Spleen (tissue), 11 donors: ENCODE measurements at regions not wholly inside any gene's neighbourhood (a gene's known extent, or its start where the extent isn't known, plus 50 kb on each side); places are given as distances from the start of the nearest gene placed in this dataset.
"Not testable (repeated sequence)": the region's sequence is repeated elsewhere in the genome, so short reads cannot be mapped to it uniquely, and the experiment has no call there.

Source experiments
- DNase-seq: peaks from one replicate; pipeline ENCODE4 v3.0.0-alpha.2; 2020
- H3K27ac ChIP-seq, 8 donors: fragments of 200-600 bp; sonication (generic) in 7 of 8; 1 replicate in 4 of 8; 2 replicates in 4 of 8; pipeline versions ENCODE4 v1.5.0 to v1.8.0; 2016 to 2021; ENCODE audit warnings: inconsistent platforms in 4 of 8, mild to moderate bottlenecking in 4 of 8, moderate library complexity in 1 of 8
- H3K27me3 ChIP-seq, 7 donors: fragments of 200-600 bp; sonication (generic) in 6 of 7; replicated peaks in 1 of 7; 1 replicate in 4 of 7; 2 replicates in 3 of 7; pipeline versions ENCODE4 v1.5.0 to v1.8.0; 2016 to 2021; ENCODE audit warnings: inconsistent platforms in 3 of 7, mild to moderate bottlenecking in 1 of 7
- H3K36me3 ChIP-seq, 6 donors: fragments of 200-600 bp; sonication (generic) in 5 of 6; 1 replicate in 4 of 6; 2 replicates in 2 of 6; pipeline versions ENCODE4 v1.5.0 to v1.8.0; 2016 to 2021; ENCODE audit warnings: inconsistent platforms in 2 of 6
- H3K4me1 ChIP-seq, 6 donors: fragments of 200-600 bp; sonication (generic) in 5 of 6; 1 replicate in 3 of 6; 2 replicates in 3 of 6; pipeline versions ENCODE4 v1.5.0 to v1.8.0; 2016 to 2021; ENCODE audit warnings: inconsistent platforms in 3 of 6
- H3K4me3 ChIP-seq, 8 donors: fragments of 200-600 bp; sonication (generic) in 7 of 8; 1 replicate in 4 of 8; 2 replicates in 4 of 8; pipeline versions ENCODE4 v1.5.0 to v1.8.0; 2016 to 2021; ENCODE audit warnings: inconsistent platforms in 4 of 8, mild to moderate bottlenecking in 4 of 8, moderate library complexity in 2 of 8
- H3K9me3 ChIP-seq, 8 donors: fragments of 200-600 bp; sonication (generic) in 7 of 8; 1 replicate in 4 of 8; 2 replicates in 4 of 8; pipeline versions ENCODE4 v1.5.0 to v1.8.0; 2016 to 2021; ENCODE audit warnings: inconsistent platforms in 4 of 8
- CTCF ChIP-seq, 11 experiments: fragments of 200-600 bp in 7 of 11; fragments of 450-650 bp in 4 of 11; sonication (generic) in 4 of 11; IDR thresholded peaks in 8 of 11; conservative IDR thresholded peaks in 3 of 11; 1 replicate in 7 of 11; 2 replicates in 4 of 11; pipeline versions ENCODE4 v1.4.0 to v1.8.0; 2016 to 2021; ENCODE audit warnings: antibody characterized with exemption in 11 of 11, inconsistent platforms in 4 of 11, mild to moderate bottlenecking in 1 of 11
- POLR2A ChIP-seq, 3 donors: fragments of 450-650 bp; IDR thresholded peaks; one replicate each; pipeline ENCODE4 v1.5.1; 2017; ENCODE audit warnings: antibody characterized with exemption in 3 of 3, mild to moderate bottlenecking in 1 of 3
- POLR2AphosphoS5 ChIP-seq, 3 donors: sonication (generic); formaldehyde crosslinking; IDR thresholded peaks; one replicate each; pipeline ENCODE4 v1.5.1; 2017; ENCODE audit warnings: antibody characterized with exemption in 3 of 3
- WGBS, 5 donors: extraction: QIAGEN DNeasy Blood & Tissue Kit in 3 of 5; methylation state at CpG; one replicate each; pipeline versions ENCODE4 v1.1.5 to v1.1.7; 2013 to 2018; 5-methylcytosine and 5-hydroxymethylcytosine counted together
- intact Hi-C: fragments of 100-400 bp; cut with DNase I; formaldehyde crosslinking; loops from one replicate; pipeline ENCODE4 v1.15.0; 2023; ENCODE audit warnings: low total_unique reads
- donor health status: healthy with polysubstance abuse.
- donor health status: DM: no; HTN: no; CAD: no; lungs with moderate emphysema.
- donor health status: DM: no; HTN: no; CAD: no.
- donor health status: Bipolar disorder and iron deficiency.
- donor health status: healthy.
- donor health status: DM: no; HTN: no; CAD: no.
- donor health status: DM: yes; HTN: yes; CAD: no.

GRCh38 chr3:15933439-15934139, 135.8 kb upstream of the ANKRD28 start:
- no peaks in the 10 kb centered on the region for H3K36me3 ChIP-seq
- no peak for DNase-seq
- 62 to 81% (median 66%) methylated on average over 4 of the region's 4 CpGs for WGBS, 5 donors
- no peaks in the 10 kb centered on the region for H3K9me3 ChIP-seq
- TF ChIP-seq POLR2A (IDR thresholded peaks at IDR 0.05) (no peak), POLR2AphosphoS5 (IDR thresholded peaks at IDR 0.05) (no peak), CTCF (IDR thresholded peaks at IDR 0.05 in 8 of 11, conservative IDR thresholded peaks at IDR 0.05 in 3 of 11) (no peak)
- no peaks in the 10 kb centered on the region for H3K27me3 ChIP-seq
- H3K4me1 ChIP-seq = peaks cover 0 to 10% (median 2%) of the 10 kb centered on the region in 6 donors
- no peak overlapping the region for H3K27ac ChIP-seq
- intact Hi-C loops = no loop called here
- no peak overlapping the region for H3K4me3 ChIP-seq

DNA sequence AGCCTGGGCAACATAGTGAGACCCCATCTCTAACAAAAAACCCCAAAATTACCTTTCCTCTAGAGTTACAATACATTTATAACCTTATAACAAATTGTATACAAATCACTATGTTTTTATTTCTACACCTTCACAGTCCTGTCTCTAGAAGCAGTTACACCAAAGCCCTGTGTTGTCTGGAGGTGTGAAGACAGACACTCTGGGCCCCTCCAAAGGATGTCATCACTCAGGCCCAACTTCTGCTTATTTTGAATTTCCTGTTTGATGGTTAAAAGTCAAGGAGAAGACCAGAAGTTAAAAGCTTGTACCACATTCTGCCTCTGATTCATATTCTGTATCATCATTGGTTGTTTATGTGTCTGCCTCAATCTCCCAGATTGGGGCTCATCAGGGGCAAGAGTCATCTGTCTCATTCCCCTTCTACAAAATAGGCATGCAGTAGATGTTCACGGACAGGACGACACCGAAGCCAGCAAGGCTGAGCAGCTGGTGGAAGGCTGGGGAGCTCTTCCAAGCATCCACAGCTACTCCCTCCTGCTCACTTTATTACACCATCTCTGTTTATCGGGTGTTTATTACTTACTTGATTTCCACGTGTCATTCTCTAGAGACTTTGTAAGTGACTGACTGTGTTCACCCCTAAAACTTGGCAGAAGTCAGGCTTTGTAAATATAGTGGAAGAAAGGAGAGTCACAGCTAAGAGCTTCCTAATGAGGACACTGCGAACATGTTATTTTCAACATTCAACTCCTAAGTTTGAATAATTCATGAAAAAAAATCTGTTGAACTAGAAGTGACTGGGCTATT, 136.8 kb upstream of the ANKRD28 start:
- intact Hi-C loops = no loop called here
- WGBS, 5 donors = 70 to 89% (median 87%) methylated on average over 6 of the region's 6 CpGs
- H3K4me3 ChIP-seq = no peak overlapping the region
- H3K27me3 ChIP-seq = no peaks in the 10 kb centered on the region
- no peaks in the 10 kb centered on the region for H3K36me3 ChIP-seq
- peaks cover 0 to 10% (median 2%) of the 10 kb centered on the region in 6 donors for H3K4me1 ChIP-seq
- no peaks in the 10 kb centered on the region for H3K9me3 ChIP-seq
- TF ChIP-seq POLR2A (IDR thresholded peaks at IDR 0.05) (no peak), CTCF (IDR thresholded peaks at IDR 0.05 in 8 of 11, conservative IDR thresholded peaks at IDR 0.05 in 3 of 11) (no peak), POLR2AphosphoS5 (IDR thresholded peaks at IDR 0.05) (no peak)
- DNase-seq = no peak
- no peak overlapping the region for H3K27ac ChIP-seq

DNA sequence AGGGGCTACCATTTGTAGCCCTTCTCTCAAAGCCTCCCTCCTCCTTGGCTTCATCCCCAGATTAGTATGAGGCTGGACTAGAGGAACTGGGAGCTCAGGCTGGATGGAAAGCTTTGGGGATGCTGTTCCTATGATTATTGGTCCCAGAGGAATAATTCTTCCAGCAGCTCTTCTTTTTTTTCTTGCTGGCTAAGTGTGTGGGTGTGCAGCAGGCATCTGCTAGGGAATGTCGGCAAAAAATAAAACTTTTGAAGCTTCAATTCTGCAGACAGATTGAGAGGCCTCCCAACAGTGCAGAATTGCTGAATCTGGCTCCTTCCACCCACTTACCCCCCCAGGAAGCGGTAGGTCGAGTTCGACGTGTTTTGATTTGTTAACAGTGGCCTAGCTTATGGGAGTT, 138.5 kb upstream of the ANKRD28 start:
- no peaks in the 10 kb centered on the region for H3K27me3 ChIP-seq
- intact Hi-C loops = no loop called here
- no peak overlapping the region for H3K27ac ChIP-seq
- no peaks in the 10 kb centered on the region for H3K36me3 ChIP-seq
- DNase-seq = no peak
- no peak for TF ChIP-seq CTCF (IDR thresholded peaks at IDR 0.05 in 8 of 11, conservative IDR thresholded peaks at IDR 0.05 in 3 of 11)
- TF ChIP-seq POLR2AphosphoS5 (IDR thresholded peaks at IDR 0.05) = no peak
- TF ChIP-seq POLR2A (IDR thresholded peaks at IDR 0.05) = no peak
- WGBS, 5 donors = 61 to 74% (median 69%) methylated on average over 5 of the region's 5 CpGs
- peaks cover 0 to 5% (median 0%) of the 10 kb centered on the region in 8 donors for H3K9me3 ChIP-seq
- peaks cover 0 to 10% (median 2%) of the 10 kb centered on the region in 6 donors for H3K4me1 ChIP-seq
- H3K4me3 ChIP-seq = no peak overlapping the region

DNA sequence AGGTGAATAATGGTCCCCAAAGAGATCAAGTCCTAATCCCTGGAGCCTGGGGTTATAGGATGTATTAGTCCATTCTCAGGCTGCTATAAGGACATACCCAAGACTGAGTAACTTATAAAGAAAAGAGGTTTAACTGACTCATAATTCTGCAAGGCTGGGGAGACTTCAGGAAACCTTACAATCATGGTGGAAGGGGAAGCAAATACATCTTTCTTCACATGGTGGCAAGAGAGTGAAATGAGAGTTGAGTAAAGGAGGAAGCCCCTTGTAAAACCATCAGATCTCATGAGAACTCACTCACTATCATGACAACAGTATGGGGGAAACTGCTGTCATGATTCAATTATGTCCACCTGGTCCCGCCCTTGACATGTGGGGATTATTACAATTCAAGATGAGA, 142.9 kb upstream of the ANKRD28 start:
- TF ChIP-seq CTCF (IDR thresholded peaks at IDR 0.05 in 8 of 11, conservative IDR thresholded peaks at IDR 0.05 in 3 of 11) (no peak), POLR2AphosphoS5 (IDR thresholded peaks at IDR 0.05) (no peak), POLR2A (IDR thresholded peaks at IDR 0.05) (no peak)
- WGBS, 5 donors = 90 to 100% (median 96%) methylated on average over 1 of the region's 1 CpG
- Histone ChIP-seq H3K27me3 (no peaks in the 10 kb centered on the region), H3K9me3 (peaks cover 0 to 9% (median 2%) of the 10 kb centered on the region in 8 donors), H3K4me3 (no peak overlapping the region), H3K4me1 (no peaks in the 10 kb centered on the region), H3K27ac (peak overlapping the region in 1 of 8 donors; percentile 8), H3K36me3 (no peaks in the 10 kb centered on the region)
- no peak for DNase-seq
- intact Hi-C loops = no loop called here

- DNase-seq, intact Hi-C loops, H3K9me3 ChIP-seq, H3K4me1 ChIP-seq, H3K27me3 ChIP-seq, H3K27ac ChIP-seq, H3K4me3 ChIP-seq, H3K36me3 ChIP-seq: not testable (repeated sequence)
- 82 to 92% (median 84%) methylated on average over 2 of the region's 2 CpGs for WGBS, 5 donors
These were observed 143.7 kb upstream of the ANKRD28 start for GRCh38 chr3:15941457-15941856.
